Activated CD4-positive, alpha-beta T cell treated with anti-CD3 and anti-CD28 coated beads, Interleukin-2, amount 50 U/mL, for 24 hours (primary cell): ENCODE measurements at regions not wholly inside any gene's neighbourhood (a gene's known extent, or its start where the extent isn't known, plus 50 kb on each side); places are given as distances from the start of the nearest gene placed in this dataset.
A peak's percentile ranks its signal among the peaks of the same experiment; 100 is the strongest.
"Not testable (repeated sequence)": the region's sequence is repeated elsewhere in the genome, so short reads cannot be mapped to it uniquely, and the experiment has no call there.

ENCODE experiments used
- DNase-seq, 2 donors: peaks; one replicate each; pipeline ENCODE4 v3.0.0-alpha.2; 2020; ENCODE audit warnings: low read depth in 1 of 2, low spot score in 1 of 2

DNA sequence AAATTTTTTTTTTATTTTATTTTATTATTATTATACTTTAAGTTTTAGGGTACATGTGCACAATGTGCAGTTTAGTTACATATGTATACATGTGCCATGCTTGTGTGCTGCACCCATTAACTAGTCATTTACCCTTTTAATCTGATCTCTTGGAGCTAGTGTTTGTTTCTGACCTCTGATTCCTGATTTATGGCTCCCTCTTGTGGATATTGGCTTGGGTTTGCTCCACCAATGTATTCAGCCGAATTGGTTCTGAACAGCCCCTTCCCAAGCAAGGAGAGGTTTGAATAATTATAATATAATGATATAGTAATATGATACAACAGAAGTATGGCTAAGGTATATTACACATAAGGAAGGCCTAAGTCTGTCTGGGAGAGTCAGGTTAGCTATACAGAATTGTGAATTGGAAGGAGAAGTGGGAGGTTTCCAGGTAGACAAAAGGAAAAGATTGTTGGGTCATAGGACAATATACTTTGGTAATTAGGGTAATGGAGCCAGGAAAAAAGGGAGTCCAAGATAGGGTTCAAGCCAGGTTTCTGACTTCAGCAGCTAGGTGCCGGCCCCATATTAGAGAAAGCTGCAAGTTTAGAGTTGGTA lies 53.1 kb upstream of the HMCN1 start:
- peak in 1 of 2 donors; percentile 17 for DNase-seq

DNA sequence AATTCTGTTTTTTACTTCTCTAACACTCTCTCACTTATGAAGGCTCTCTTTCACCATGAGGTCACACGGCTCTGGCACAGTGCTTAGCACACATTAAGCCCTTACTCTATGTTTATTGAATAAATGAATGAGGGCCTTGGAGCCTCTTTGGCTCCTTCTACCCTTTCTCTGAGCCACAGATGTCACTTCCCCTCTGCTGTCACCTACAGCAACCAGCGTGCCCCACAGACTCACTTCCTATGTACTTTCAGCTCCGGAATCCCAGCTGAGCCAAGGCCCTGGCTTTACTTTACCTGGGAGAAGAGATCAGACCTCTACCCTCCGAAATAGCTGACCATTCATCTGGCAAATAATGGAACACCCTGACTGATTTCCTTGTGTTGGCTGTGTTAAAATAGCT lies 53.7 kb upstream of the HMCN1 start:
- DNase-seq = no peak

DNA sequence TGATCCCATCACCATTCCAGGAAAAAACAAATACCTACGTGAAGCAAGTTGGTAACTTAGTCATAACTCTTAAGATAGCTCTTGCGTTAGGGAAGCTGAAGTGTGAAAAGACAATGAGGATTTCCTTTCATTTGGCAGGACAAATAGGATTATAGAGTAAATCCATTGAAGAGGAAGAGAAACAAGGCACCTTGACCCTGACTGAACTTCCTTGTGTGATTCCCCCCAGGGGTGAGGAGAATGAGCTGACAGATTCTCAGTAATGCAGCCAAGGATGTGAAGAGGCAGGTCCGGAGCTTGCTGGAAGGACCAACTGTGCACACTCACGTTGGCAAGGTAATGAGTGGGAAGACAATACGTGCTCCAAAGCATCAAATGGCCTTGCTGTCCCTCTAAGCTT lies 55.0 kb upstream of the HMCN1 start:
- no peak for DNase-seq

DNA sequence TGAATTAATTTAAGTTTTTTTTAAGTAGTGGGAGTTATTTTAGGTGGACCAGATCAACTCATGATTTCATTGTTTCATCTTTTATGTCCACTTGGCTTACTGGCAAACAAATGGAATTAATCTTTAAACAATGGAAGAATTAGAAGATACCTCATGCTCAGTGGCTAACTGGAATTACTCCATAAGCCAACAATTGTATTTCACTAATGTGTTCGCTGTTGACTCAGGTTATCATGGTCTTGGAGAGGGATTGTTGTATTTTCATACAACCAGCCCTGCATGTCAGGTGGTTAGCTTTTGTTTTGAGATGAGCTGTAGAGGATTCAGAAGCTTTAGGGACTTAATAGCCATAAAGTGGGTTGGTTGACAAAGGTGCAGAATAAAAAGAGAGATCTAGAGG lies 57.2 kb upstream of the HMCN1 start:
- DNase-seq = no peak

DNA sequence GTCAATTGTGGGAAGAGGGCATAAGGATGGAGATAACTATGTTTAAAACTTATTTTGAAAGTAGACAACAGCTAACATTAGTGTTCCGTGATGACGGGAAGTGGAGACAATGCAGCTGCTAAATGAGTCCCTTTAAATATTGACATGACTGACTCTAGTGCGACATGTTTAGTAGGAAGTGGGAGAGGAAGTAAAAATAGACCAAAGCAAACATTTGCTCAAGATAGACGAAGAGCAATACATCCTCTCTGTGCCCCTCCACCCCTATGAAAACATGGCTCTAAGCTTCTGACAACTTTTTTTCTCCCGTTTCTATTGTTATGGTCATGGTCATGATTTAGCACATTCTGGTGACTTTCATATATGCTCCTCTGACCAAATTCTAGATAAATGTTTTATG lies 60.0 kb upstream of the HMCN1 start:
- DNase-seq = no peak

DNA sequence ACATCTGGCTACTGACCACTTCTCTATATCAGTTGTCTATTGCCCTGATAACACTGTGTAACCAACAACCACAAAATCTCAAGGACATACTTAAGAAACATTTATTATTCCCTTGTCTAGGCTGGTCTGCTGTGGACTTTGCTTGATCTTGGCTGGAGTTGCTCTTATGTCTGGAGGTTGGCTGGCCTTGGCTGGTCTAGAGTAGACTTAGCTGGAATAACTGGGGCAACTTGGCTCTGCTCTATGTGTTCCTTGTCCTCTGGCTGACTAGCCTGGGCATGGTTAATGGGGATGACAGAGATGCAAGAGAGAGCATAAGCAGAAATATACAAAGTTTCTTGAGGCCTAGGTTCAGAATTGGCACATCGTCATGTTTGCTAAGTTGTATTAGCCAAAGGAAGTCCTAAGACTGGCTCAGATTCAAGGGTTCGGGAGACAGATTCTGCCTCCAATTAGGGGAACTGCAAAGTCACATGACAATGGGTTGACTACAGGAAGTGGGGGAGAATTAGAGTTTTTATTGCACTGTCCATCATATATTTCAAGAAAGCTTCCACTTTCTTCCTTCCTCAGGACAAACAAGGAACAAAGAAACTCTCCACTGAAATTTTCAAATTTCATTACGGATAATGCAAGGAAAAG lies 61.4 kb upstream of the HMCN1 start:
- DNase-seq = no peak

DNA sequence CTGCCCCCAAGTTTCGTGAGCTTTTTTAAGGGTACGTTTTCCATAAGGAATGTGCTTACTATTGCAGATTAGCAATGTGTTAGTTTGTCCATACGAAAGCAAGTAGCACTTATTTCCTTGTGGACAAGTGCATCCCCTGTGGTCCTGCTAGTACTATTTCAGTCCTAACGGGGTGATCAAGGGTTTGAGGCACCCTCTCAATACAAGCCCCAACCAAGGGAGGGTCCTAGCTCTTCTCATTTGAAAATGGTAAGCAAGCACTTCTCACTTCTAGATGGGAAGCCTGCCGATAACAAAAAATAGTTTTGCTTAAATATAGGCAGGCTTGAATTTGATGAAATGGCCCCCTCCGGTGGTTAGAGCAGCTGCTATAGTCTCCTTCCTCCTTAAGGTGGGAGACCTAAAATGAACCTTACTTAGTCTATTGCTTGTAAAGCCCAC lies 64.0 kb upstream of the HMCN1 start:
- peak in 1 of 2 donors; percentile 25 for DNase-seq

DNA sequence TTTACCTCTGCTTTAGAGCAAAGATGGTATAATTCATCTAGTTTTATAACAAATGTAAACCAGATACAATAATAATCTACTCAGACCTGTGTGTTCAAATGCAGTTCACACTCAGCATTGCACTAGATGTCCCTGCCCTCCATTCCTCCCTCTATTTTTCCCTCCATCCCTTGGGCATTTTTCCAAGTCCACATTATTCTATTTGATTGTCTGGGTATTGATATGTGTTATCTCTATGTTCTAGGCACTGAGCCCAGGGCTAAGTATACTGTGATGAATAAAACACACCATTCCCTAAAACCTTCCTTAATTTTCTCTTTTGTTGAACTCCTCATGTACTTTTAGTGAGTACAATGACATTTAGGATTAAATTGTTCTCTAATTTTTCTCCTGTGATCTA lies 66.2 kb upstream of the HMCN1 start:
- no peak for DNase-seq

DNA sequence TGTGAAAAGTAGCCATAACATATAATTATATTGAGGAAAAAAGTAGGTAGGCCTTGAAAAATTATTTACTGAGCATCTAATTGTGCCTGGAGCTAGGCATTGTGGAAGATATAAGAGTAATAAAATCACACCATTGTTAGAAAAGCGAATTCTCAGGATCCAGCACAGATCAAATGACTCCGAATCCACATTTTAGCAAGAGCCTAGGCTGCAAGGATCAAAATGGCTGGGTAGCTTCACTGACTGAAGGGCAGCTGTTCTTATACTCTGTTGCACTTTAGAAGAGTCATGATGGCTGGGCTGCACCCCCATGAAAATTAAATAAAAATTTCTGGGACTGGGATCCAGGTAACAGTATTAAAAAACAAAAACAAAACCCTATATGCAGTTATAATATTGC lies 67.6 kb upstream of the HMCN1 start:
- DNase-seq = no peak

DNA sequence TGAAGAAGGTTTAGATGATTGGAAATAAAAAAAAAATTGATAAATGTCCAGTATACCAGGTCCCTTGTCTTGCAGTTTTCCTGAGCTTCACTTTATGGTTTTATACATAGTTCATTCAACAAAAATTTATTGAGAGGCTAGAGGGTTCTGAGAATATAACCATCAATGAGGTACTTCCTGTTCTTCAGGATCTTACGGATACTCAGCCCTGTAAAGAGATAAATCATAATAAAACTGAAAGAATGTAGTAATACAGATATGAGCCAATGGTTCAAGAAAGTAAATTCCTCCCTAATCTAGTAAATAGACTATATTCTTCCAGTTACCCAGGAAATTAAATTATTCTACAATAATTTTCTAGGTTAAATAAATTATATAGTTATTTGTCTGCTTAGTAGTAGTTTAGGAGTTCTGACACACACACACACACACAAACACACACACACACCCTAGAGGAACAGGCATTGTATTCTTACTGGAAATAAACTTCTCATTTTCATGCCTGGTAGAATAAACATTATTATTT lies 70.4 kb upstream of the HMCN1 start:
- DNase-seq = no peak

DNA sequence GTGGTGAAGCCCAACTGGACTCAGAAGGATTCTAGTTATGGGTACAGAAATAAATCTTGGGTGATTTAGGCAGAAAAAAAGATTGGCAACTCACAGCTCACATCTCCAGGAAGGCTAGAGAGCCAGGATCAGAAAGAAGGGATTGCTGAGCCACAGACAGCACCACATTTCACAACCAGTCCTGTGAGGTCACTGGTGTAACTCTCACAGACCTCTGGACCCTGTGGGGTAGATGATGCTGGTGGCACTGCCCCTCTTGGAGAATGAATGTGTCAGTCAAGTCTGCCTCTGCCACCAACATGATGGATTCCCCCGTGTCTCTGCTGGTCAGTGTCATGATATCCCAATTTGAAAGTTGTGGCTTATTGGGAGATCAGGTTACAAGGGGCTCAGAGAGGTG lies 70.9 kb upstream of the HMCN1 start:
- no peak for DNase-seq

DNA sequence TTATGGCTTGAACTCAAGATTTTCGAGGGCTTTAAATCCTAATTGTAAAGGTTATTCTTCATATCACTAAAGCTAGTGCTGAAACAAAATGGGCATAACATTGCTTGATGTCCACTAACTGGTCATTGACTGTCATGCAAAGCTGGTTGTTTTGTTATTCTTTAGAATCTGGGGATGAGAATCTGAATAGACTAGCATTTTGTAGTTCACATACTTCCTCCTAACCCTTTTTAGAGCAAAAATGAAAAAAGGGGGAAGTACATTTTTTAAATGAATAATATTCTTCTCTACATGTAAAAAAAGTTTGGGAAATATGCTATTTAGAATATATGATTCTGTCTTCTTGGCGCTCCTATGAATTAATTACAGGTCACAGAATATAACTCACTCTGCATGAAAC lies 72.2 kb upstream of the HMCN1 start:
- DNase-seq = no peak

DNA sequence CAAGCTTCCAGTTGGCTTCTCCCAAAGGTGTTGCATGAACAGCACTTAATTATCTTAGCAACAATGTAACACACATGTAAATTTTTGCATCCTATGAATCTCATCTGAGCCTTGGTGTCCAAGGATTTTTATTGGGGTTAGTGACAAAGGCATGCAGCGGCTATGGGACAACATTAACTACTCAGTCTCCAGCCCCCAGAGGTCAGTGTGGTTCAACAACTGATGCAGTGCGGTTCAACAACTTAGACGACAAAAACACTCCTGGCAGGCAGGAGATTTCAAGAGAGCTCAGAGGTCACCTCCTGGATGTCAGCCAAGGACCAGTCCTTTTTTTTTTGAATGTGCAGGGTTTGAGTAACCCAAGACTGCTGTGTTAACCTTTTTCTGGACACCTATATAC lies 77.5 kb upstream of the HMCN1 start:
- no peak for DNase-seq

DNA sequence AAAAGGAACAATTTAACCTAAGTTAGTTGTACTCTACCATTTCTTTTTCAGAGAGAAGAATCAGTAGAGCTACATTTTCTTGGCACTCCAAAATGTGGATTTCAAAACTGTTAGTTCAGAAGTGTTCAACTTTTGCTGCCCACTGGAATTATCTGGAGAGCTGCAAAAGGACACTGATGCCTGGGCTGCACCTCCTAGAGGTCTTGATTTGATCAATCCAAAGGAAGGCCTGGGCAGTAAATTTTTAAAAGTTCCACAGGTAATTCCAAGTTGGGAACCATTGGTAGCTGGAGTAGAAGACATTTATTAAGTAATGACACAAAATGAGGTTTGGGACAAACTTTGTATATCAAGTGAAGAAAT lies 79.3 kb upstream of the HMCN1 start:
- DNase-seq = no peak

DNA sequence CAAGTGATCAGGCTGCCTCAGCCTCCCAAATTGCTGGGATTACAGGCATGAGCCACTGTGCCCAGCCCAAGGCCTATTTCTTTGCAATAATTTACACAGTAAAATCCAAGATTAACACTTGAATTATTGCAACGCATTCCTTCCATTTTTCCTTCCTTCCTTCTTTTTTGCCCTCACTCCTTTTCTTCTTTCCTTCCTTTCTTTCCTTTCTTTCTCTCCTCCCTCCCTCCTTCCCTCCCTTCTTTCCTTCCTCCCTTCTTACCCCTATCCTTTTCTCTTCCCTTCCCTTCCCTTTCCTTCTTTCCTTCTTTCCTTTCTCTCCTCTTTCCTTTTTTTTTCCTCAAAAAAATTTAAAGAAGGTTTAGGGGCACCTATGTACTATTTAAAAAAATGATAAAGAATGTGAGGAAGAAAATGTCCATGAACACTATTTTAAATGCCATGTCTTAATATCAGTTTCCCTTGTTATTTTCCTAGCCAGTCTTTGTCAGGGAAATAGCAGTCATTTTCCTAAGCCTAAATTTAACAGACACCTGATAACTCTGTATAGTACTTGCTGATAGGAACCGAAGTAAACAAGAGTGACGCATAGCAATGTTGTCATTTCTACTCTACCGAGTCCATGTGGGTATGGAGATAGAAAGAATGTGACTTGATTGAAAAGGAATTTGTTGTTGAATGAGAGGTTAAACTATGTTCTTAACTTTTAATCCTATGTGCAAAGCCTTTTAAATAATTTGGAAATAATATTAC lies 79.8 kb upstream of the HMCN1 start:
- DNase-seq = no peak

DNA sequence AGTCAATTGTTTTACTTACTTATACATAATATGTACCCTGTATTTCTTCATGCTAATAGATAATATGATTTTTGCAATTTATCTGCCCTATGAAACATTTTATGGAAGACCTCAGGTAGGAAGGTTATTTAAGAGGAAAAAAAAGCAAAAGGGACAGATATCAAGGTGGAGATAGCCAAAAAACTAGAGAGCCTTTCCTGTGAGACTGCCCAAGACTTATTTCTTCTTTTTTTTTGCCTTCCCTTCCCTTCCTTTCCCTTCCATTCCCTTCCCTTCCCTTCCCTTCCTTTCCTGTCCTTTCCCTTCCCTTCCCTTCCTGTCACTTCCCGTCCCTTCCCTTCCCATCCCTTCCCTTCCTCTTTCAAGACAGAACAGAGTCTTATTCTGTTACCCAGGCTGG lies 80.6 kb upstream of the HMCN1 start:
- DNase-seq = no peak

DNA sequence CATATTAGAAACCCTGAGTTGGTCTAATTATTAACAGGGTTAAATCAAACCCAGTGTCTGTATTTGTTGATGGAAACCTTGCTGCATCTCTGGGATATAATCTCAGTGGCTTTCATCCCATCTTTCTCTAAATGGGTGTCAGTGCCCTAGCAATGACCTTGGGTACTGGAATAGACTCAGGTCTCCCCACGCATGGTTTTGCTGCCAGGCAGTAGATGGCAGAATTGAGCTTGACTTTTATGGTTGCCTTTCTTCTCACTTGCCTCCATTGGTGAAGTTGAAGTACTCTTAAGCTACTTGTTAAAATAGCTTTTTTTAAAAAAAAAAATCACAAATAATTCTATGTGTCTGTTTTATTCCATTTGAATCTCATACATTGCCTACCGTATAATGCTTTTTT lies 81.8 kb upstream of the HMCN1 start:
- no peak for DNase-seq

DNA sequence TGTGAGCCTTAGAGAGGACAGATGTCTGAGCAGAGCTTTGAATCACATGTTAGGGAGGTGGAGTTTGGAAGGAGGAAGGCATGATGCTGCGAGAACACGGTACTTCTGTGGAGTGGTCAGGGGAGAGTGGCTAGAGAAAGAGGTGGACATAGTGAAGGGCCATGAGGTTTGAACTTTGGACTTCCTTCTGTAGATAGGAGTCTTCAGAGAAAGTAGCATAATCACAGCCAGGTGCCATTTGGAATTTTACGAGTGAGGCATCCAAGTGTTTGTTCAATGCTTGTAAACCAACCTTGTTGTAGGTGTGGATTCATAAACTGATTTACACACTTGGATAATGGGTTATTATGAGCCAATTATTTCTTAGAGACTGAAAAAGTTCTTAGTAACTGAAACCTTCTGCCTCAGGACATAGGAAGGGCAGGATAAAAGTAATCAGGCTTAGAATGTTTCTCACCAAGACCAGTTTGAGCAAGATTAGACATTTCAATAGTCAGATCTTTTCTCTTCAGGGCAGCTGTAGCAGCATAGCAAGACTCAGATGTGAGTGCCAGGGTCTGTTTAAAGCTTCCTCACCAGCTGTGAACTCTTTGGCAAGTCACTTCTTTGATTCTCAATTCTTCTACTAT lies 83.5 kb upstream of the HMCN1 start:
- no peak for DNase-seq

DNA sequence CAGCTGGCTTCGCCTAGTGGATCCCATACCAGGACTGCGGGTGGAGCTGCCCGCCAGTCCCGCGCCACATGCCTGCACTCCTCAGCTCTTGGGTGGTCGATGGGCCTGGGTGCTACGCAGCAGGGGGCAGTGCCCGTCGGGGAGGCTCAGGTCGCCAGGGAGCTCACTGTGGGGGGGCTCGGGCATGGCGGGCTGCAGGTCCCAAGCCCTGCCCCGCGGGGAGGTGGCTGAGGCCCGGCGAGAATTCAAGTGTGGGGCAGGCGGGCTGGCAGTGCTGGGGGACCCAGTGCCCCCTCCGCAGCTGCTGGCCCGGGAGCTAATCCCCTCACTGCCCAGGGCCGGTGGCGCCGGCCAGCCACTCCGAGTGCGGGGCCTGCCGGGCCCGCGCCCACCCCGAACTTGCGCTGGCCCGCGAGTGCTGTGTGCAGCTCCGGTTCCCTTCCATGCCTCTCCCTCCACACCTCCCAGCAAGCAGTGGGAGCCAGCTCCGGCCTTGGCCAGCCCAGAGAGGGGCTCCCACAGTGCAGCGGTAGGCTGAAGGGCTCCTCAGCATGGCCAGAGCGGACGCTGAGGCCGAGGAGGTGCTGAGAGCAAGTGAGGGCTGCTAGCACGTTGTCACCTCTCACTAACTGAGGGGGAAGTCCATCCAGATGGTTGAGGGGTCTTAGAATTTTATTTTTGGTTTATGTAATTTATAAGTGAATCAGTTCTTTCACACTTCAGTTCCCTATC lies 85.2 kb upstream of the HMCN1 start:
- DNase-seq = no peak

DNA sequence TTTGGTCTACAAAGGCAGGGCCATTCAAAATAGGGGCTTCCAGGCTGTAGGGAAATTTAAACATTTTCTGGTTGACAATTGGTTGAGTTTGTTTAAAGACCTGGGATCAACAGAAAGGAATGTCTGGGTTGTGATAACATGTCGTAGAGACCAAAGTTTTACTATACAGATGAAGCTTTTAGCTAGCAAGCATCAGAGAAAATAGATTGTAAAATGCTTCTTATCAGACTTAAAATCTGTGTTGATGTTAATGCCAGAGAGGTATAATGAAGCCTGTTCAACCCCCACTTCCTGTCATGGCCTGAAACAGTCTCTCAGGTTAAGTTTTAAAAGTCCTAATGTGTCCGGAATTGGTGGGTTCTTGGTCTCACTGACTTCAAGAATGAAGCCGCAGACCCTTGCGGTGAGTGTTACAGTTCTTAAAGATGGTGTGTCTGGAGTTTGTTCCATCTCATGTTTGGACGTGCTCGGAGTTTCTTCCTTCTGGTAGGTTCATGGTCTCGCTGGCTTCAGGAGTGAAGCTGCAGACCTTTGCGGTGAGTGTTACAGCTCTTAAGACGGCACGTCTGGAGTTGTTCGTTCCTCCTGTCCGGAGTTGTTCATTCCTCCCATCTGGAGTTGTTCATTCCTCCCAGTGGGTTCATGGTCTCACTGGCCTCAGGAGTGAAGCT lies 86.5 kb upstream of the HMCN1 start:
- DNase-seq = not testable (repeated sequence)

DNA sequence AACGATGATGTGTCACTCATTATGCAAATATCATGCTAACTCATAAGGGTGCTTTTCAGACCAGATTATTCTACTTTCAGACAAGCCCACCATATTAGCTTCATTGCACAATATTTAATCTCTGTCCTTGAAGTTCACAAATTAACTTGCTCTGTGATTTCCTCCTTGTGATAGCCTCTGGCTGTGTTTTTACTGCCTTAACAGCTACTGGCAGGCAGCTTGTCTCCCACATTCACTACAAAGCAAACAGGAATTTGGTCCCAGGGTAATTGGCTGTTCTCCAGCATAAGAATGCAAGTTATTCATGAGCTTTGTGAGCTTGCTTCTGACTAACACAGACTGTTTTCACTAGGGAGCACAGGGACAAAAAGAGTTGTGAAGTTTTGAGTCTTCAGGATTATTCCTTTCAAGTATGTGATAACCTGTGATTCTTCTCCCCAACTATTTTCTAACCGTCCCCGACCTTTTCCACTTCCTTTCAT lies 87.9 kb upstream of the HMCN1 start:
- DNase-seq = no peak
